ENCODE measurements at regions not wholly inside any gene's neighbourhood (a gene's known extent, or its start where the extent isn't known, plus 50 kb on each side); places are given as distances from the start of the nearest gene placed in this dataset.

DNA sequence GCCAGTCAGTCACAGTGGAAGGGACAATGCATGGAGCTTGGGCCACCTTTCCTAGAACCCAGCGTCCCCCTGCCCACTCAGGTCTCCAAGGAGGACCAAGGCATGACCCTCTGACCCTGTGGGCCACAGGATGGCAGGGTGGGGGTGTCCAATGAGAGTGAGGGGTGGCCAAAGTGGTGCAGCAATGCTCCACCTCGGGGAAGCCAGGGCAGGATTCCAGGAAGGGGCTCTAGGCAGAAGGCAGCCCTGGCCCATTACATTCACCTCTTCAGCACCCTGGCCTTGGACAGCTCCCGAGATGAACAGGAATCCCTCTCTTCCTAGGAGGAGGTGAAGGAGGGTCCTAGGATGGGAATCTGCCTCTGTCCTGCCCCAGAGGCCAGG lies 597.5 kb downstream of the BRD1 start:
- Histone ChIP-seq H3K79me1 (ENCODE audit: low read depth in 1 of 2, low read length in 2 of 2) (no peaks in the 10 kb centered on the region), H3K18ac (ENCODE audit: low read depth, low read length) (no peak overlapping the region), H3K4ac (ENCODE audit: low read depth, low read length) (no peak overlapping the region), H3K27me3 (ENCODE audit: control insufficient read depth, insufficient read depth, low read length) (no peaks in the 10 kb centered on the region), H3K23ac (ENCODE audit: low read depth, low read length) (no peak overlapping the region), H3K56ac (ENCODE audit: extremely low read depth, insufficient read depth, low read length) (no peak overlapping the region), H3K4me2 (ENCODE audit: low read depth, low read length) (no peak overlapping the region), H3K9ac (ENCODE audit: low read depth, low read length) (no peak overlapping the region), H2BK5ac (ENCODE audit: low read depth, low read length, poor library complexity, severe bottlenecking) (no peak overlapping the region), H3K14ac (replicated peaks; ENCODE audit: low read depth, low read length) (no peak overlapping the region), H2BK20ac (ENCODE audit: low read depth, low read length) (no peak overlapping the region), H3K9me1 (ENCODE audit: insufficient read depth, low read length) (no peaks in the 10 kb centered on the region), H2AFZ (replicated peaks; ENCODE audit: low read length, poor library complexity) (no peak overlapping the region), H2BK120ac (ENCODE audit: low read depth, low read length) (no peak overlapping the region), H2AK9ac (replicated peaks; ENCODE audit: low read depth, low read length, poor library complexity) (no peak overlapping the region), H4K91ac (ENCODE audit: insufficient read depth, low read depth, low read length) (no peak overlapping the region), H3K27ac (ENCODE audit: insufficient read depth, low read length) (no peak overlapping the region), H3K9me3 (ENCODE audit: control insufficient read depth, insufficient read depth, low read length) (peaks cover 46% of the 10 kb centered on the region), H3K4me1 (ENCODE audit: control insufficient read depth, insufficient read depth, low read length) (no peaks in the 10 kb centered on the region), H4K5ac (ENCODE audit: low read depth, low read length) (no peak overlapping the region), H3K36me3 (ENCODE audit: control insufficient read depth, insufficient read depth, low read length) (no peaks in the 10 kb centered on the region), H4K20me1 (ENCODE audit: insufficient read depth, low read length) (no peaks in the 10 kb centered on the region), H4K8ac (ENCODE audit: low read depth in 2 of 2, low read length in 2 of 2) (no peak overlapping the region), H2BK15ac (ENCODE audit: low read depth, low read length) (no peak overlapping the region), H3K4me3 (ENCODE audit: insufficient read depth, low read depth, low read length) (no peak overlapping the region), H2AK5ac (ENCODE audit: low read depth, low read length) (no peak overlapping the region)
- intact Hi-C loops (cut with micrococcal nuclease) (no loop called here), dilution Hi-C loops (cut with HindIII; ENCODE audit: low sequenced_read_pairs, unreplicated experiment) (no loop called here), in situ Hi-C loops (cut with MboI; ENCODE audit: low sequenced_read_pairs) (no loop called here)
- POLR2A ChIA-PET (ENCODE audit: unreplicated experiment): no interaction called here
- CTCF ChIA-PET: no interaction called here
- WGBS, 2 experiments (ENCODE audit: extremely low coverage in 2 of 2, insufficient read length in 1 of 2): no CpG with 5 or more reads among the region's 3 CpGs
- ATAC-seq (ENCODE audit: low read depth) (no peak), DNase-seq (no peak)
- no peak for TF ChIP-seq CEBPB (IDR thresholded peaks at IDR 0.05; ENCODE audit: low read depth, low read length)
- no peak for TF ChIP-seq SMC3 (IDR thresholded peaks at IDR 0.05; ENCODE audit: low read depth, low read length)
- no peak for TF ChIP-seq NFE2L2 (IDR thresholded peaks at IDR 0.05; ENCODE audit: low read depth, low read length)
- TF ChIP-seq RAD21 (IDR thresholded peaks at IDR 0.05; ENCODE audit: low read length): no peak
- TF ChIP-seq MAFK (IDR thresholded peaks at IDR 0.05; ENCODE audit: low read depth, low read length): no peak
- TF ChIP-seq, protein P1, sequence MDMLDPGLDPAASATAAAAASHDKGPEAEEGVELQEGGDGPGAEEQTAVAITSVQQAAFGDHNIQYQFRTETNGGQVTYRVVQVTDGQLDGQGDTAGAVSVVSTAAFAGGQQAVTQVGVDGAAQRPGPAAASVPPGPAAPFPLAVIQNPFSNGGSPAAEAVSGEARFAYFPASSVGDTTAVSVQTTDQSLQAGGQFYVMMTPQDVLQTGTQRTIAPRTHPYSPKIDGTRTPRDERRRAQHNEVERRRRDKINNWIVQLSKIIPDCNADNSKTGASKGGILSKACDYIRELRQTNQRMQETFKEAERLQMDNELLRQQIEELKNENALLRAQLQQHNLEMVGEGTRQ (IDR thresholded peaks at IDR 0.05; ENCODE audit: low read depth, low read length): no peak
- TF ChIP-seq MAZ (IDR thresholded peaks at IDR 0.05; ENCODE audit: borderline replicate concordance, low read depth, low read length): no peak
- TF ChIP-seq RCOR1 (IDR thresholded peaks at IDR 0.05; ENCODE audit: insufficient replicate concordance, low read length): no peak
- TF ChIP-seq RFX5 (IDR thresholded peaks at IDR 0.05; ENCODE audit: low read depth, low read length): no peak
- TF ChIP-seq BHLHE40 (IDR thresholded peaks at IDR 0.05; ENCODE audit: low read depth, low read length): no peak
- no peak for TF ChIP-seq POLR2A (IDR thresholded peaks at IDR 0.05; ENCODE audit: low read depth, low read length)
- TF ChIP-seq CHD1 (IDR thresholded peaks at IDR 0.05; ENCODE audit: low read depth, low read length): no peak
- TF ChIP-seq, protein P2, sequence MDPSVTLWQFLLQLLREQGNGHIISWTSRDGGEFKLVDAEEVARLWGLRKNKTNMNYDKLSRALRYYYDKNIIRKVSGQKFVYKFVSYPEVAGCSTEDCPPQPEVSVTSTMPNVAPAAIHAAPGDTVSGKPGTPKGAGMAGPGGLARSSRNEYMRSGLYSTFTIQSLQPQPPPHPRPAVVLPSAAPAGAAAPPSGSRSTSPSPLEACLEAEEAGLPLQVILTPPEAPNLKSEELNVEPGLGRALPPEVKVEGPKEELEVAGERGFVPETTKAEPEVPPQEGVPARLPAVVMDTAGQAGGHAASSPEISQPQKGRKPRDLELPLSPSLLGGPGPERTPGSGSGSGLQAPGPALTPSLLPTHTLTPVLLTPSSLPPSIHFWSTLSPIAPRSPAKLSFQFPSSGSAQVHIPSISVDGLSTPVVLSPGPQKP (IDR thresholded peaks at IDR 0.05; ENCODE audit: borderline replicate concordance, low read depth, low read length): no peak
- TF ChIP-seq FOS (IDR thresholded peaks at IDR 0.05; ENCODE audit: low read depth, low read length): no peak
- TF ChIP-seq, protein P3, sequence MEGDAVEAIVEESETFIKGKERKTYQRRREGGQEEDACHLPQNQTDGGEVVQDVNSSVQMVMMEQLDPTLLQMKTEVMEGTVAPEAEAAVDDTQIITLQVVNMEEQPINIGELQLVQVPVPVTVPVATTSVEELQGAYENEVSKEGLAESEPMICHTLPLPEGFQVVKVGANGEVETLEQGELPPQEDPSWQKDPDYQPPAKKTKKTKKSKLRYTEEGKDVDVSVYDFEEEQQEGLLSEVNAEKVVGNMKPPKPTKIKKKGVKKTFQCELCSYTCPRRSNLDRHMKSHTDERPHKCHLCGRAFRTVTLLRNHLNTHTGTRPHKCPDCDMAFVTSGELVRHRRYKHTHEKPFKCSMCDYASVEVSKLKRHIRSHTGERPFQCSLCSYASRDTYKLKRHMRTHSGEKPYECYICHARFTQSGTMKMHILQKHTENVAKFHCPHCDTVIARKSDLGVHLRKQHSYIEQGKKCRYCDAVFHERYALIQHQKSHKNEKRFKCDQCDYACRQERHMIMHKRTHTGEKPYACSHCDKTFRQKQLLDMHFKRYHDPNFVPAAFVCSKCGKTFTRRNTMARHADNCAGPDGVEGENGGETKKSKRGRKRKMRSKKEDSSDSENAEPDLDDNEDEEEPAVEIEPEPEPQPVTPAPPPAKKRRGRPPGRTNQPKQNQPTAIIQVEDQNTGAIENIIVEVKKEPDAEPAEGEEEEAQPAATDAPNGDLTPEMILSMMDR (conservative IDR thresholded peaks at IDR 0.05; ENCODE audit: low read depth, low read length): no peak
- no peak for TF ChIP-seq MXI1 (IDR thresholded peaks at IDR 0.05; ENCODE audit: borderline replicate concordance, low read depth, low read length)
- BruUV-seq (replicated peaks): no TSS peak

Data from IMR-90 (cell line).